HG03521 (cell line): ENCODE measurements at regions not wholly inside any gene's neighbourhood (a gene's known extent, or its start where the extent isn't known, plus 50 kb on each side); places are given as distances from the start of the nearest gene placed in this dataset.

Experiments
- ATAC-seq: cut with Tn5 transposase; IDR thresholded peaks from one replicate; pipeline ENCODE4 v1.9.1; 2021; ENCODE audit warnings: mild to moderate bottlenecking, moderate library complexity; ENCODE audit not compliant: unreplicated experiment

DNA sequence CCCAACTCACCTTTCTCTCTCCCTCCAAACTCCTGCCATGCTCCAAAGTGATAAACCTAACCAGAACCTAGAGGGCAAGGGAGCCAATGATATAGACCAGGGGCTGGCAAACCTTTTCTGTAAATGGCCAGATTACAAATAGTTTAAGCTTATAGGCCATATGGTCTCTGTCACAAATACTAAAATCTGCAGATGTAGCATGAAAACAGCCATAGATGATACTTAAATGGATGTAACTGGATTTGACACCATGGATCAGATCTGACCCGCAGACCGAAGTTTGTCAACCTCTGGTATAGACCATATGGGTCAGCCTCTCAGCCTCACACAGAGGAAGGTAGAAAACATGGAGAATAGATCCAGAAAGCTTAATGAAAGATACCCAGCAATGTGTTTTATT, 165.2 kb upstream of the STT3B start:
- no peak for ATAC-seq

DNA sequence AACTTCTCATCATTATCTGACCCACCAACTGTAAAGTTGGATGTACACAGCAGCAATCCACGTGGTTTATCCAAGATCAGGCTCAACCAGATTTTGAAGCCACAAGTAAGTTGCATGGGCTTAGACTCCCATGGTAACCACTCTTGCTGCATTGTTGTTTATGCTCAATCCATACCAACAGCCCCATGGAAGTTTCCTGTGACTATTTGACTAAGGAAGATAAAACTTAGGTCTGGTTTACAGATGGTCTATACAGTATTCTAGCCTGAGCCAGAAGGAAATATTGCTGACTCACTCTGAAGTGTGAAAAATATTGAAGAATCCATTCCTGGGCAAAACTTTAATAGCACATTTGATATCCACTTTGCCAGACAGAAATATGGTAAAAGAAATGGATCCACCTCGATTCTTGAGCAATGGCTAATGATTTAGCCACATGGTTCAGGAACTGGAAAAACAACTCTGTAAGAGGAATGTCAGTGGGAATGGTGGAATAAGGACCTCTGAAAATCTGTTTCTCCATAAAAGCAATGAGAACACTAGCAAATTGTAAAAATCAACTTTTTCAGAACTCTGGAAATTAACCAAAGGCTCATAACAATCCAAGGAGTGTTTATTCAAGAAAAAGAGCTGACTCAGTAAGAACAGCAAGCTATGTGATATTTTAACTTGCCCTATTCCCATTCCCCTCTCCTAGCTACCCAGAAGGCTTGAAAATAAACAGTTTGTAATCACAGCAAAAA, 162.9 kb upstream of the STT3B start:
- no peak for ATAC-seq

DNA sequence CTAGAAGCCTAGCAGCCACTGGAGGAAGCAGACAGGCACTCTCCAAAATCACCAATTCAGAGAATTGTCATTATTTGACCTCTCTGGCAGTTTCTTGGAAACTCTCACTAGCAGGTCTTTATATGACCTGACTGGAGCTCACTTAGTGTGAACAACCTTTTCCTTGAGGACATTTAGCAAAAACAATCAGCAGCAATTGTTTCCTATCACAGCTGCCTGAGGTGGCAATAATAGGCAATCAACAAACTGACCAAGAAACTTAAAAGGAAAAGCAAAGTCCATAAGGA, 162.4 kb upstream of the STT3B start:
- no peak for ATAC-seq

DNA sequence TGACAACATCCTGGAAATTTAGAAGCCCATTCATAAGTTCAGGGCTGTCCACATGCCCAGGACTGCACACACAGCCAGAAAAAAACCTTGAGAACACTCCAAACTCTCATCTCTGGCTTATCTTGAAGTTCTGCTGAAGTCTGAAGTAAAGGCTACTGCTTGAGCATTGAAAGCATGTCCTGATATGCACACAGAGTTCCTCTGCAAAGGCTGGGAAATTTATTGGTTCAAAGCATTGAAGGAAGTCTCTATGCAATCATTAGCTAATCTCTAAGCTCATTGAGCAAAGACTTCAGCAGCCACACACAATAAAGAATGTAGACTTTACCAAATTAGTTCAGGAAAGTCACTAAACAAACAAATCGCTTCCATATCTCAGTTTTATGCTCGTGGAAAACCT, 162.0 kb upstream of the STT3B start:
- ATAC-seq: no peak

DNA sequence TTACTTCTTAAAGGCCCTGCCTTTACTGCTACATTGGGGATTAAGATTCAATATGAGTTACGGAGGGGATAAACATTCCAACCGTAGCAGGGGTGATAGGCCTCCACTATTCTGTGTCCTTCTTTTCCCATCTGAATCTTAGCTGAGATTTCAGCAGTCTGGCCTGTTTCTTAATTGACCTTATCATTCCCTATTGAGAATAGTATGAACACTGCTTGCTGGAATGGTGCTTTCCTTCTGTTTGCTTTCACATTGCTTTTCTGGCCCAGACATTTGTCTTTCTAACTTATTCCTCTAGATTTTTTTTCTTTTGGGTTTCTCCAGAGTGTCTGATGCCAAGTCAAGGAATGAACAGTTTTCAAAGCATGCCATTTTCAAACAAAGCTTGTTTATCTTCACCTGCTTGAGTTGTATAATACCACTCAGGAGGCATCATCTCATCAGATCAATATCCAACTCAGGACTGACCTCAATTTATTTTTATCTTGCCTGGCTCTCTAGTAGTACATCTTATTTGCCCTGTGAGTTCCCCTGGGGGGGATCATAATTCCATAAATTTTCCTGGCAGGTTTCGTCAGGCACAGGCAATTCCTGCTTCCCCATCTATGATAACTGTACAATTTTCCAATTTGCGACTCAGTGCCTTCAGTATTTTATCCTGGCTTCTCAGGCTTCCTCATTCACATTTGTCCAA, 161.1 kb upstream of the STT3B start:
- ATAC-seq: no peak

DNA sequence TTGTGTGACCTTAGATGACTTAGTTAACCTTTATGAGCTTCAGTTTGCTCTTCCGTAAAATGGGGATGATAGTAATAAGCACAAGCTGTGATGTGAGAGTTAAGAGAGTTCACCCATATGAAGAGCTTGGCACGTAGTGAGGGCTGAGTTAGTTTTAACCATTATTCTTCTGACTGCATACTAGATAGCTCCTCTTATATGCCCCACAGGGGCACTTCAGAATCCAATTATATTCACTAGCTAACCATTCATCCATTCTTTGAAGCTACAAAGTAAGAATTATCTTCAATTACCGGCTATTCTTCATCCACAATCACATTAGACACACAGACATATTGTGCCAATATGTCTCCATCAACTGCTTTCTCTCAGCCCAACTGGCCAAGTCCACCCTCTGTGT, 159.0 kb upstream of the STT3B start:
- no peak for ATAC-seq

DNA sequence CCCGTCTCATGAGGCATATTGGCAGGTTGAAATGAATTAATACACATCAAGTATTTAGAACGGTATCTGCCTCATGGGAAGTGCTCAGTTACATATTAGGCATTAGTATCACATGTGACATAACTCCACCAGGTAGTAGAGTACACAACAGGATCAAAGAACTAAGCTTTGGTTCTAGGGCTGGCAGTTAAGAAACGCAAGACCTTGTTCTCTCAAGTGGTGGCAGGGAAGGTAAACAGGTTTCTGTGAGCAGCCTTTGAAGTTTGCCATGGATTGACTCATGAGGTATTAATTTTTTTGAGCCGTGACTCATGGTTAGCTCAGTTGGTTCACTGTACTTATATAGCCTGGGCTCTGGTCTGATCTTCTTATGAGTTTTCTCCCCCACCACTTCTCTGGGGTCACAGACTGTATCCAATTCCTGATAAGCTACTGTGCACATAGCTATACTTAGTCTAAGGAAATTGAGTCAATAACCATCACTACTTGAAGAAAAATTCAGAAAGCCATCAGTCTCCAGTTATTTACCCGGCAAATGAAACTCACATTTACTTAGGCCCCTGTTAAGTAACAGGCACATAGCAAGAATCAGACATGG, 155.6 kb upstream of the STT3B start:
- ATAC-seq: no peak

DNA sequence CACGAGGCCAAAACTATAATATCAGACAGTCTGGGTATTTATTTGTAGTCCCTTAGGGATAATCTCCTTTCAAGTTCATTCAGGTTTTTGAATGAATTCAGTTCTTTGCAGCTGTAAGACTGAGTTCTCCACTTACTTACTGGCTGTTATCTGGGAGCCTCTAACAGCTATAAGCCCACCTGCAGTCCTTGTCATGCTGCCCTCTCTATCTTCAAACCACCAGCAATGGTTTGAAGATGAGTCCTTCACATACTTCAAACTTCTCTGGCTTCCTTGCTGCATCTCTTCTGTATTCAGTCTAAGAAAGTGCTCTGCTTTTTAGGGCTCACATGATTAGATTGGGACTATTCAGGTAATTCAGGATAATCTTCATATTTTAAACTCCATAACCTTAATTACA, 154.5 kb upstream of the STT3B start:
- no peak for ATAC-seq

DNA sequence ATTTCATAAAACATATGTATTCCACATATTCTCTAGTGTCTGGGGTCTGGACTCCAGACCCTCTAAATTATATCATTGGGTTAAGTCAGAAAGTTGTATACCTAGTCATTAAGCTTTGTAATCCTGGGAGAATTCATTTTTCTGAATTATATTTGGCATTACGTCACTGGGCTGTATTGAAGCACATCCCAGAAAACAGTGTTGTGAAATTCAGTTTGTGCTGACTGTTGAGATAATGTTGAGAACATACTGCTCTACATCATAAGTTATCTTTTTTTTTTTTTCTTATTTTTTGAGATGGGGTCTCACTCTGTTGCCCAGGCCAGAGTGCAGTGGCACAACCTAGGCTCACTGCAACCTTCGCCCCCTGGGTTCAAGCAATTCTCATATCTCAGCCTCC, 153.1 kb upstream of the STT3B start:
- no peak for ATAC-seq

DNA sequence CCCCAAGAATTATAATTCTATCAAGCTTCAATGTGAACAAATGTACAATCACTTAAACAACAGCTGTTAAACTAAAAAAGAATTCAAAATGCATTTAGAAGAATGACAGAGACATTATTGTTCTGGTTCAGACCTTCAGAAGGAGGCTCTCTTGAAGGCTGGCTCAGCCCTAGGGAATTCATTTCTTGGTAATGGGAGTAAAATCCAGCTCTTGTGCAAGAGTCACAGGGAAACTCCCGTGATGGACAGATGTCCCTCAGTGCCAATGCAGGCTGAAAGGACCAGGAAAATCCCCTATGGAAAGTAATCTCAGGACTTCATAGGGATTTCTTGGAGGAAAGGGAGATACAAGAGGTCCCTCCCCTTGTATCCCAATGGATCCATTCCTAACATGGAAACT, 149.9 kb upstream of the STT3B start:
- ATAC-seq: no peak

DNA sequence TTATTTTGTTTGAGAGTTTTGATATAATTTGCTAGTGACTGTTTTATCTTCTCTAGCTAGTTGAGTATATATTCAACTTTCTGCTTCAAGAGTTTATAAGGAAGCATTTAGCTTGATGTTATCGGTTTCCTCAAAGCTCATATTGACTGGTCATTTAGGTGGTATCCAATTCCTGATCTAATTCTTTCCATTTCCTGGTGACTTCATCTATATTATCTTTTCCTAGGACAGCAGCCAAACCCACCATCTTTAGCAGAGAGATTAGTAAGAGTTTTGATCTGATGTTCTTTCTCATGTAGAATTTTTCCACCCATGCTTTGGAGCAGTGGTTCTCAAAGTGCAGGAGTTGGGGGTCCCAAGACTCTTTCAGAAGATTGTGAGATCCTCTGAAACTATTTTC, 148.6 kb upstream of the STT3B start:
- ATAC-seq: no peak

DNA sequence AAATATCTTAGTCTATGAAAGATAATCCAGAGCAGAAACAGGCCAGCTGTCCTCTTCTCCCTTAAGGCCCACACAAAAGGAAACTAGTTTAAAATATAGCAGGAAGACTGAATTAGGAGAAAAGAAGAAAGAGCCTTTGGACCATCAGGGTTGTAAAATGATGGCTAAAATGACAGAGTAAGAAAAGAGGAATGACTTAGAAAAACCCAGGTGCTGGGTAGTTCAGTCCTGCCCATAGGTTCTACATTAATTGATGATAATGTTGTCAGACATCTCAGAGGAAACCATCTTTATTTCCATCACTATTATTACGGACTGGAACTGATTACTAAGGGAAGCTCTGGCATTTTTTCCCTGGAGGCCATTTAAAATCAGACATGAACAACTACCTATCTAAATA, 142.8 kb upstream of the STT3B start:
- ATAC-seq: no peak

DNA sequence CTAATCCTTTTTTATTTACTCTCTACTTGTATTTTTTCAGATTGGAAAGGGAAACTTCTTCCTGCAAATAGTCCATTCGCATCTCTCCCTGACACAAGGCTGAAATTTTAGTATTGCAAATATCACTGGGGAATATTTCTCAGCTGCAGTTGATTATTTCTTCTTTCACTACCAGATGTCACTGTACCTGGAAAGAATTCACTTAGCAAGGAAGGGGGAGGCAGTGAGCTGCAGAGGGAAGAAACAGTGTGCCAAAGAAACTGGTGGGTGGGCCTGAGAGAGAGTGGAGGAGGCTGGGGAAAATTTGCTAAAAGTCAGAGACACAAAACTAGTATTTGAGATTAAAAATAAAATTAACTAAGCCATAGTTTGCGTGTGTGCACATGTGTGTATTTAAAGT, 142.3 kb upstream of the STT3B start:
- ATAC-seq: no peak

DNA sequence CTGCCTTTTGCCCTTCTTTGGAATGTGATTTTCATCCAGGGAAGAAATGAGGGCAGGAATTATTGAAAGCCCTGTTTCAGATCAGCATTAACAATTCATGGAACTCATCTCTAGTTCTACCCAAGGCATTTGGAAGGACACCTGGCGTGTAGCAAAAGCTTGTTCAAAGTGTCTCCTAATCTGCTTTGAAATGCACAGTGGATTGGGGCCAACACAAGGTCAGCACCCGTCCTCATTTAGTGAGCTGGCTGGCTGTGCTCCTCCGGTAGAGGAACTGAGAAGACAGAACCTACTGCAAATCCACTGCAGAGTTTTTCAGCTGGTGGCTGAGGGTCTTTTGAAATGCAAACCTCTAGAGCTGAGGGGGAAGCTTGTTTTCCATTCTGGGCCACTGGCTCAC, 141.6 kb upstream of the STT3B start:
- ATAC-seq: no peak

DNA sequence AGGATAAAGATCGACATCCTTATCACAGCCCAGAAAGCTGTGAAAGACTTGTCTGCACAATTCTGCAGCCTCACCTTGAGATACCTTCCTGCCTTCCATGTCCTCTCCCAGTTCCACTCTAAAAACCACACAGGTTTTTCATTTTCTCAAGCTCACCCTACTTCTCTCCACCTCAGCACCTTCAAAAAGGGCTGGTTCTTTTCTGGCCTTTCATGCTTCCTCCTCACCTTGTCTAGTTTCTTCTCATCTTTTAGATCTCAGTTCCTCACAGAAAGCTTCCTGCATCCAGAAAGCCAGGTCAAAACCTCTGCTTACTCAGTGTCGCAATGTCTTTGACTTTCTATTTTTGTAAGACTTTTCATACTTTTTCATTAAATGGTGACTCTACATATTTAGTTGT, 140.2 kb upstream of the STT3B start:
- ATAC-seq: no peak

DNA sequence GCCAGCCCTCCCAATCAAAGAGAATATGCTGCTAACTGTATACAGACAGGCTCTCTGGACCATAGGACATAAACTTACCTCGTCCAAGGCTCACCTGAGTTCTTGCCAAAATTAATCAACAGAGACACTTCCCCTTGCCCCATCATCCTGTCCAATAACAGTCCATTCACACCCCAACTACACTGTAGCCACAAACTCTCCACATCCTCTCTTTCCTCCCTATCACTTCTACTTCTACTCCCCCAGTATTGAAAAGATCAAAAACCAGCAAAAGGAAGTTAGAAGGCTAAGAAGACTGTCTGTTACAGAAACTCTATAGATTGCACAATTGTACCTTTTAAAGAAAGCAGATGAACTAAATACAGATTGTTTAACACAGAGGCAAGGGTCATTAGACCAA, 133.5 kb upstream of the STT3B start:
- ATAC-seq: no peak

DNA sequence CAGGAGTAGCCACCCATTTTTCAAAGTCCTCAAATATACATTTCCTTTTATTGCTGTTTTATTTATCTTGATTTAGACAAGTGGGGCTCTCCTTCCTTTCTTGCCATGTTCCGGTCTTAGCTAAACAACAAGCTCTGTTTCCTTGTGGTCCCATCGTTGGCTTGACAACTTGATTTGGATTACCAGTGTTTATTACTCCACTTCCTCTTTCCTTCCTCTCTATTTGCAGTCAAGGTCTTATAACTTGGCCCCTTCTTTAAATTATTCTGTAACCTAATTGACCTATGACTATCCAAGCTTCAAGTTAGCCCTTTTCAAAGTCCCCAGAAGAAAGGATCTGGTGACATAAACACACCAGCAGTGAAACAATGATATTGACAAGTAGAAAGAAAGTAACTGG, 130.6 kb upstream of the STT3B start:
- ATAC-seq: no peak

DNA sequence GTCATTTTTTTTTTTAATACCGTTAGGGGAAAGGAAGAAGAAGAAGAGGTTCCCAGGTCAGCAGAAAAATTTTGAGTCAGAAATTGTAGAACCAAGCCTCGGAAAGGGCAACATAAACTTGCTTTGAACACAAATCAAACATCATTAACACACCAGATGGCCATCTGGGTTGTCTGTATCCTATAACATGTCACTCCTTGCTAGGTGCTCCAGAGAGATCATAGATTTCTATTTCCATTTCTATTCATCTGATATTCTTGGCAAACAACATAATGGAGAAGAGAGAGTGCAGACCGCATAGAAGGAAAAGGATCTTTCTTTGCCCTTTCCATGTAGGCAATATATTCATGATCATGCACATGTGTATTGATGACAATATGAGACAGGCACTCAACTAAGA, 129.5 kb upstream of the STT3B start:
- no peak for ATAC-seq

DNA sequence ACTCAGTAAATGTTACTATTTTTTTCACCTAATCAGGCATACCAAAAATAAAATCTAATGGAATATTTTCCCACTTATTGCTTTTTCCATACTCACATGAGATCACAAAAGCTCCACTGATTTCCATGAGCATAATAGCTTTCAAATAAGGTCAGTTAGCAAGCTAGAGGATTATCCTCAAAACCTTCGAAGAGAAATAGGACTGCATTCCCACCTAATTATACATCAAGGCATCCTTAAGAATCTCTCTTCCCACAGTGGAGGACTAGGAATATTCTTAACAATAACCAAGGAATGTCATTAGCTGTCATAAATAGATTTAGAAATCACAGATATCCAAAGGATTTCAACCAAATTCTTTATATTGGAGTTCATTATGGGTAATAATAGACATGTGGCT, 127.9 kb upstream of the STT3B start:
- no peak for ATAC-seq

DNA sequence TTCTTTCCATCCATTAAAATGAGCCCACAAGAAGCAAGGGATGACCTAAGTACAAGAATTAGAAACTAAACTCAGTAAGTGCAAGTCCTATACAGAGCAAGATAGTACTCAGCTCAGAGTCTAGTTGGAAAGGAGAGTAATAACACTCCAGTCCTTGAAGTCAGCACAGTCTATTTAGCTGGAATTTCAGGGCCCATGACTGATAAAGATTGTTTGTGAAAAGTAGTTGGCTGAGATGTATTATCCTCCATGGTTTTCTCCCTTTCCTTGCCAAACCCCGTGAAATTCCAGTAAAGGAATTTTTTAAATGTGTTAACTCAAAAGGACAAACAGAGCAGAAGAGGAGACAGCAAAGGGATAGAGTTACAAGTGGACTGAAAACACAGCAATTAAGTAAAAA, 127.2 kb upstream of the STT3B start:
- no peak for ATAC-seq

DNA sequence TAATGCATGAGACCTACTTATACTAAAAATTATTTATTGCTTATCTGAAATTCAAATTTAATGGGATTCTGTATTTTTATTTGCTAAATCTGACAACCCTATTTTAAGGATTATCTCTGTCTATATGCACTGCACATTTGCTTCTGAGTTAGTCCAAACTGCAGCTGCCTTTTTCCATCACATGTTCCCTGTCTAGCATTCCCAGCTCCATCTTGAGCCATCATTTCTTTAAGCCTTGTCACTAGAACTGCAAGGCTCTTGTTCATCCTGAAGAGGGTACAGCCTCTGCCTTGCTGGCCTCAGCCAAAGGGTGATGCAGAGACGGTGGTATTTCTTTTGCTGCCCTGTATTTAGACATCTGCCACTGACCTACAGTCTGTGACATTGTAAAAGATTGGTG, 125.8 kb upstream of the STT3B start:
- no peak for ATAC-seq

DNA sequence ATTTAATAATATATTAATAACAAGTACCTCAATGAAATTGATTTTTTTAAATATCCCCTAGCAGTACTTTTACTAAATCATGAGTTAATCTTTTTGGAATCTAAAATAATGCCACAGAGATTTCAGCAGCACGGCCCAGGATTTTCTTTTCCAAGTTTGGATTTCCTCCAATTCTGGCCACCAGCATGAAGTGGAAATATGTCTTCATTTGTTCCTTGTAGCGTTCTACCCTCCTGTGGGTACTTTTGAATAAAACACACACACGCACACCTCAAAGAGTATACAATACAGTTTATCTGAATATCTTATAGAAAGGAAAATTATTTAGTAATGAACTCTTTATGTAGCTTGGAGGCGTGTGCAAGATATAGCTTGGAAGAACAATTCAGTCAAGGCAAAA, 125.1 kb upstream of the STT3B start:
- no peak for ATAC-seq

DNA sequence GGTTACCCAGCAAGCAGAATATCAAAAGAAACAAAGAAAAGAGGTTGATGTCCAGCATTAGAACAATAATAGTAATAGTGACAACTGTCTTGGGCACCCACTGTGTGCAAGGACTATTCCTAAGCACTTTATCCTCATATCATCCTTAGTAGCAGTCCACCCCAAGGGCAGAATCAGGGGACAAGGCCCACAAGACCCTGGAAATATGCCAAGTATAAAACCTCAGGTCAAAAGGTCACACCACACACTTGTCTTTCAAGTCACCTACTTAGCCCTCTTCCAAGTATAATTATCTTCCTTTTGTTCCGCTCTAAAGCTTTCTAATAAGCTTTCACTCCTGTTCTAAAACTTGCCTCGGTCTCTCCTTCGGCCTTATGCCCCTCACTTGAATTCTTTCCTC, 124.0 kb upstream of the STT3B start:
- ATAC-seq: no peak
